ENCODE measurements at regions not wholly inside any gene's neighbourhood (a gene's known extent, or its start where the extent isn't known, plus 50 kb on each side); places are given as distances from the start of the nearest gene placed in this dataset.

DNA sequence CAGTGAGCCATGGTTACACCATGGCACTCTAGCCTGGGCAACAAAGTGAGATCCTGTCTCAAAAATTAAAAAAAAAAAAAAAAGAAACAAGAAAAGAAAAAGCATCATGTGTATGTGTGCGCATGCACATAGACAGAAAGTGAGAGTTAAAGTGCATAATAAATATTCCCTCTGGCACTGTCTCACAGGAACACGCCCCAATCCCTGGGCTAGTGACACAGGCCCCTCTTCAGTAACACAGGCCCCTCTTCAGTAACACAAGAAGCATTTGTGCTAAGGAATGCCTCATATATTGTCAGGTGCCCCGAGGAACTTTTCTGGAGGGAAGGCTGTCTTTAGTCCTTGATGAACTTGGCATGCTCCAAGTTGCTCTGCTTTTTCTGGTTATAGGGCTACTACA is 57.5 kb downstream of the RPL27A start:
- H3K4me1 Mint-ChIP-seq, result peaks cover 7% of the 10 kb centered on the region
- H3K27me3 Mint-ChIP-seq, result peaks cover 1% of the 10 kb centered on the region
- H3K9me3 Mint-ChIP-seq, result no peaks in the 10 kb centered on the region
- H3K36me3 Mint-ChIP-seq, result no peaks in the 10 kb centered on the region
- H3K4me3 Mint-ChIP-seq, result no peak overlapping the region
- no peak overlapping the region for H3K27ac Mint-ChIP-seq
- DNase-seq, result no peak

GRCh38 chr11:8744423-8744822 is 61.8 kb downstream of the RPL27A start:
- no peaks in the 10 kb centered on the region for H3K9me3 Mint-ChIP-seq
- no peak overlapping the region for H3K27ac Mint-ChIP-seq
- no peaks in the 10 kb centered on the region for H3K36me3 Mint-ChIP-seq
- H3K27me3 Mint-ChIP-seq, result peaks cover 8% of the 10 kb centered on the region
- DNase-seq, result no peak
- H3K4me3 Mint-ChIP-seq, result no peak overlapping the region
- H3K4me1 Mint-ChIP-seq, result peaks cover 7% of the 10 kb centered on the region

- Mint-ChIP-seq H3K4me3 (no peak overlapping the region), H3K27ac (no peak overlapping the region), H3K36me3 (no peaks in the 10 kb centered on the region), H3K4me1 (peaks cover 7% of the 10 kb centered on the region), H3K9me3 (no peaks in the 10 kb centered on the region), H3K27me3 (peaks cover 8% of the 10 kb centered on the region)
- no peak for DNase-seq
Observed at GRCh38 chr11:8745431-8746253, 63.0 kb downstream of the RPL27A start.

- H3K4me3 Mint-ChIP-seq, result no peak overlapping the region
- no peaks in the 10 kb centered on the region for H3K36me3 Mint-ChIP-seq
- H3K27ac Mint-ChIP-seq, result no peak overlapping the region
- peaks cover 7% of the 10 kb centered on the region for H3K4me1 Mint-ChIP-seq
- peaks cover 10% of the 10 kb centered on the region for H3K27me3 Mint-ChIP-seq
- H3K9me3 Mint-ChIP-seq, result no peaks in the 10 kb centered on the region
- DNase-seq, result no peak
Observed at GRCh38 chr11:8746331-8746974, 63.9 kb downstream of the RPL27A start.

DNA sequence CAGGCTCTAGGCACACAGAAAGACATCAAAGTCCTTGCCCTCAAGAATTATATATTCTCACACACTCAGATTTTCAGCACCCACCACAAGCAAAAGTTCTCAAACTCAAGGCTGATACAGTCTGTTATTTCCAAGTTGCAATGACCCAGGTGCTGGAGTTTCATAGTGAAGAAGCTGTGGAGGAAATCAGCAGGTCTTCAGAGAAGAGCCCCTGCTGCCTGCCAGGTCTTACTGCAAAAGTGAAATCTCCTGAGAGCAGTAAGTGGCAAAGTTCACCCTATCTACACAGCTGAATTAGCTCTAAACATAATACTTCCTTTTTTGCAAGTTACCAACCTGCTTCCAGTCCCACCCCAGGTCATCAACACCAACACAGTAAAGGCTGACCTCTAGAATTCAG is 64.6 kb downstream of the RPL27A start:
- H3K36me3 Mint-ChIP-seq, result no peaks in the 10 kb centered on the region
- no peak overlapping the region for H3K27ac Mint-ChIP-seq
- H3K27me3 Mint-ChIP-seq, result peaks cover 14% of the 10 kb centered on the region
- H3K4me1 Mint-ChIP-seq, result peaks cover 7% of the 10 kb centered on the region
- DNase-seq, result no peak
- H3K4me3 Mint-ChIP-seq, result no peak overlapping the region
- H3K9me3 Mint-ChIP-seq, result no peaks in the 10 kb centered on the region

DNA sequence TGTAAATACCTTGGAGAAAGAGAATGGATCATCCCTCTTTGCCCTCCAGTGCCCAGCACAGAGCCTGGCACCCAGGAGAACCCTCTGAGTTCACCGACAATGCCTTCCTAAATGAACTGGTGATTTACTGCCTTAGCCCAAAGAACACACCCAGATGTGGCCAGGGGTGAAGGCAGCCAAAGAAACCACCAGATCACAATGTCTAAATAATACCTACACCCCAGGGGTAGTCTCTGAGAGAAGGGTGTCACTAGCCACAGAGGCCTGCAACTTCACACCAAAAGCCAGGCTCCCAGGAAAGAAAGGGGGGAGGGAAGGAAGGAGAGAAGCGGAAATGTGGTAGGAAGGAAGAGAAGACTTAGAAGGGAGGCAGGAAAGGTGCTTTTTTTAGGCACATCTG is 65.7 kb downstream of the RPL27A start:
- Mint-ChIP-seq H3K4me3 (no peak overlapping the region), H3K27ac (no peak overlapping the region), H3K27me3 (peaks cover 14% of the 10 kb centered on the region), H3K4me1 (peaks cover 7% of the 10 kb centered on the region), H3K9me3 (no peaks in the 10 kb centered on the region), H3K36me3 (no peaks in the 10 kb centered on the region)
- no peak for DNase-seq

DNA sequence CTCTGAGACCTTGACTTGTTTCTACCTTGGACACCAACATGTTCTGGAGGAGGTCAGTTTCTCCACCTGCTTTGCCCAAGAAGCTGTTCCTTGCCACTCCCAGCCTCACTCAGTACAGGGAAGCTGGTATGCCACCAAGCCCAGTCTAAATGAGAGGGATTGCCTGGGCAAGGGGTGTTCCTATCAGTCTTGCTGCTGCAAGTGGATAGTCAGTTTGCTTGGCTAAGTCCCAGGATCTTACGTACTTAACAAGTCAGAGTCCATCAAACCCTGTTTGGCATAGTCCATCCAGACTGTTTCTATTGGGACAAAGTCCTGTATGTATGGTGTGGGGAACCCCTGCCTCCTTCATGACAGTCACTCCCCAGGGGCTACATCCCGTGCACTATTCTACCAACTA is 66.6 kb downstream of the RPL27A start:
- Mint-ChIP-seq H3K4me1 (peaks cover 6% of the 10 kb centered on the region), H3K9me3 (no peaks in the 10 kb centered on the region), H3K27me3 (peaks cover 18% of the 10 kb centered on the region), H3K27ac (no peak overlapping the region), H3K36me3 (no peaks in the 10 kb centered on the region), H3K4me3 (no peak overlapping the region)
- DNase-seq, result no peak

GRCh38 chr11:8754241-8754640 is 71.6 kb downstream of the RPL27A start:
- H3K9me3 Mint-ChIP-seq, result no peaks in the 10 kb centered on the region
- H3K27me3 Mint-ChIP-seq, result peaks cover 10% of the 10 kb centered on the region
- H3K36me3 Mint-ChIP-seq, result no peaks in the 10 kb centered on the region
- no peaks in the 10 kb centered on the region for H3K4me1 Mint-ChIP-seq
- no peak overlapping the region for H3K27ac Mint-ChIP-seq
- H3K4me3 Mint-ChIP-seq, result no peak overlapping the region
- no peak for DNase-seq

DNA sequence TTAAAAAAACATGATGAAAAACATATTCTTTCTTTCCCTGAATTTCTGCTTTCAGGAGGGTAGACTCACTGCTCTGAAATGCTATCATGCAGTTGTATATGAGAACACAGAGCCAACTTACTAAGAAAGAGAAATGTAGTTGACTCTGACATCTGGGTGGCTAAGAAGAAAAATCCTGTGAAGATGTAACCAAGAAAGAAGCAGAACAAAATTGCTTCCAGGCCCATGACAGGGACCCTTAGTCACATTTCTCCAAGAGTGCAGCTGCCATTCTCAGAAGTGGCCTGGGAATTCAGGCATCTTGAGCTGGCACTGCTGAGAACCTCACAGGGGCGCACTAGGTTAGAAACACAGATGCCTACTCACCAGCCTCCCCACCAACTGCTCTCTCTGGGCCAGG is 73.6 kb downstream of the RPL27A start:
- Mint-ChIP-seq H3K27me3 (peaks cover 10% of the 10 kb centered on the region), H3K27ac (no peak overlapping the region), H3K4me3 (no peak overlapping the region), H3K4me1 (no peaks in the 10 kb centered on the region), H3K36me3 (no peaks in the 10 kb centered on the region), H3K9me3 (no peaks in the 10 kb centered on the region)
- DNase-seq, result no peak

GRCh38 chr11:8757047-8757446 is 74.5 kb downstream of the RPL27A start:
- DNase-seq, result no peak
- H3K4me3 Mint-ChIP-seq, result no peak overlapping the region
- no peaks in the 10 kb centered on the region for H3K36me3 Mint-ChIP-seq
- no peak overlapping the region for H3K27ac Mint-ChIP-seq
- H3K27me3 Mint-ChIP-seq, result peaks cover 4% of the 10 kb centered on the region
- no peaks in the 10 kb centered on the region for H3K4me1 Mint-ChIP-seq
- no peaks in the 10 kb centered on the region for H3K9me3 Mint-ChIP-seq

DNA sequence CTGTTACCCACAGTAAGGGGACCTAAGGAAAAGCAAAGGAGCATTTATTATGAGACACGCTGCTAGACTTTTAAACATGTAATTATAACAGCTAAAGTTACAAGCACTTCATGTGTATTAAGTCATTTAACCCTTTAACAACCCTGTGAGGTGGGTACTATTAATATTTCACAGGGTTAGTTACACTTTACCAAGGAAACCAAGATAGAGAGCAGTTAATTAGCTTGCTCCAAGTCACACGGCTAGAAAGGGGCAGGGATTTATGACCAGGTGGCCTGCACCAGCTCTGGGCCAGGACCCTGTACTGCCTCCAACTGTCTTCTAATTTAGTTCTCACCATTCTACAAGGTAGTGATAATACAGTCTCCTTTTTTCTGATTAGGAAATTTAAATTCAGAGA is 74.9 kb downstream of the RPL27A start:
- no peak overlapping the region for H3K27ac Mint-ChIP-seq
- H3K27me3 Mint-ChIP-seq, result peaks cover 4% of the 10 kb centered on the region

GRCh38 chr11:8758619-8759169 is 76.1 kb downstream of the RPL27A start:
- DNase-seq, result no peak
- H3K36me3 Mint-ChIP-seq, result no peaks in the 10 kb centered on the region
- H3K27me3 Mint-ChIP-seq, result peaks cover 4% of the 10 kb centered on the region
- H3K4me3 Mint-ChIP-seq, result no peak overlapping the region
- no peaks in the 10 kb centered on the region for H3K9me3 Mint-ChIP-seq
- H3K4me1 Mint-ChIP-seq, result no peaks in the 10 kb centered on the region
- no peak overlapping the region for H3K27ac Mint-ChIP-seq

More for the DNA sequence above, 74.9 kb downstream of the RPL27A start:
- H3K4me3 Mint-ChIP-seq, result no peak overlapping the region
- H3K4me1 Mint-ChIP-seq, result no peaks in the 10 kb centered on the region
- no peaks in the 10 kb centered on the region for H3K36me3 Mint-ChIP-seq
- no peak for DNase-seq
- H3K9me3 Mint-ChIP-seq, result no peaks in the 10 kb centered on the region

GRCh38 chr11:8759634-8760033 is 77.0 kb downstream of the RPL27A start:
- Mint-ChIP-seq H3K4me3 (no peak overlapping the region), H3K4me1 (no peaks in the 10 kb centered on the region), H3K36me3 (no peaks in the 10 kb centered on the region), H3K27ac (no peak overlapping the region), H3K9me3 (no peaks in the 10 kb centered on the region), H3K27me3 (peaks cover 7% of the 10 kb centered on the region)
- DNase-seq, result no peak

DNA sequence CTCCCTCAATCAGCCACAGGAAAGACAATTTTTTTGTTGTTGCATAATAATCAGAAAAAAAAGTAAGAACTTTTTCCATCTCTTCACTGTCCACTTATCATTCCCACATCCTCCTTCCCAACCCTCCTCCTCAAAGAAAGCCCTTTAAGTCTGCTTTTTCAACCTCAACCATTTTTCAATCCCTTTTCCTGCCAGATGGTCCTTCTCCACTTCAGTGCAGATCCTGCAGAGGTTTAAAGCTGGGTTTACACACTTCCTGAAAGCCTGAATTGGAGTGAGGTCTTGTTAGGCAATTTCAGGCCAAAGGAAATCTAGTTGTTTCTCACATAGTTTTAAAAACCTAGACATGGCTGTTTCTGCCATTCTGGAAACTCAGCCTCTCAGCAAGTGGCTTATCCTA is 78.3 kb downstream of the RPL27A start:
- H3K4me1 Mint-ChIP-seq, result no peaks in the 10 kb centered on the region
- H3K4me3 Mint-ChIP-seq, result no peak overlapping the region
- H3K36me3 Mint-ChIP-seq, result no peaks in the 10 kb centered on the region
- DNase-seq, result no peak
- H3K9me3 Mint-ChIP-seq, result no peaks in the 10 kb centered on the region
- H3K27me3 Mint-ChIP-seq, result peaks cover 7% of the 10 kb centered on the region
- H3K27ac Mint-ChIP-seq, result no peak overlapping the region

- H3K27me3 Mint-ChIP-seq, result peaks cover 7% of the 10 kb centered on the region
Observed at GRCh38 chr11:8763070-8763685, 80.6 kb downstream of the RPL27A start.

More at GRCh38 chr11:8763070-8763685, 80.6 kb downstream of the RPL27A start:
- DNase-seq, result no peak
- Mint-ChIP-seq H3K4me3 (no peak overlapping the region), H3K9me3 (no peaks in the 10 kb centered on the region), H3K4me1 (no peaks in the 10 kb centered on the region), H3K27ac (no peak overlapping the region), H3K36me3 (no peaks in the 10 kb centered on the region)

Measured in activated naive CD8-positive, alpha-beta T cell treated with anti-CD3 and anti-CD28 coated beads for 36 hours (primary cell).